Heart left ventricle (tissue), 13 donors: ENCODE measurements at regions not wholly inside any gene's neighbourhood (a gene's known extent, or its start where the extent isn't known, plus 50 kb on each side); places are given as distances from the start of the nearest gene placed in this dataset.

Experiments used
- POLR2A ChIP-seq, 2 donors: fragments of 450-650 bp; IDR thresholded peaks; one replicate each; pipeline ENCODE4 v1.6.1; 2017; ENCODE audit warnings: antibody characterized with exemption in 2 of 2, mild to moderate bottlenecking in 2 of 2, moderate library complexity in 2 of 2
- TF ChIP-seq, protein P1 (sequence below), 12 donors: fragments of 200-600 bp; sonication (generic) in 4 of 12; IDR thresholded peaks; one replicate each; pipeline versions ENCODE4 v1.5.0 to v1.8.0; 2018 to 2022; ENCODE audit warnings: antibody characterized with exemption in 12 of 12, mild to moderate bottlenecking in 5 of 12
- donor health status: ischemic (EF 13 %, LVEDD 7.1; RV severe dilation, severe dysfunction).
- donor health status: DM: no; HTN: yes; CAD: no.
- donor health status: DM: no; HTN: no; CAD: no.
- donor health status: ischemic (EF 25% LVEDD 6.9; RV normal size, moderate dysfunction).
- donor health status: ischemic (EF 25% LVEDD 5.7; RV mildly dilated, moderate dysfunction).
- donor health status: ischemic (EF 35%, LVEDD 5.7; RV mildly dilated, moderate dysfunction).
- donor health status: nonischemic (EF 11% LVEDD 7.7; RV severe dilation, severe dysfunction).
- donor health status: DM: yes; HTN: yes; CAD: no.
- donor health status: PGD.
- donor health status: ischemic (EF 29% LVEDD 5.4; RV normal size, mild dysfunction).
- donor health status: nonischemic (EF 23%, LVEDD 6.1; RV moderate dilation, normal function).

DNA sequence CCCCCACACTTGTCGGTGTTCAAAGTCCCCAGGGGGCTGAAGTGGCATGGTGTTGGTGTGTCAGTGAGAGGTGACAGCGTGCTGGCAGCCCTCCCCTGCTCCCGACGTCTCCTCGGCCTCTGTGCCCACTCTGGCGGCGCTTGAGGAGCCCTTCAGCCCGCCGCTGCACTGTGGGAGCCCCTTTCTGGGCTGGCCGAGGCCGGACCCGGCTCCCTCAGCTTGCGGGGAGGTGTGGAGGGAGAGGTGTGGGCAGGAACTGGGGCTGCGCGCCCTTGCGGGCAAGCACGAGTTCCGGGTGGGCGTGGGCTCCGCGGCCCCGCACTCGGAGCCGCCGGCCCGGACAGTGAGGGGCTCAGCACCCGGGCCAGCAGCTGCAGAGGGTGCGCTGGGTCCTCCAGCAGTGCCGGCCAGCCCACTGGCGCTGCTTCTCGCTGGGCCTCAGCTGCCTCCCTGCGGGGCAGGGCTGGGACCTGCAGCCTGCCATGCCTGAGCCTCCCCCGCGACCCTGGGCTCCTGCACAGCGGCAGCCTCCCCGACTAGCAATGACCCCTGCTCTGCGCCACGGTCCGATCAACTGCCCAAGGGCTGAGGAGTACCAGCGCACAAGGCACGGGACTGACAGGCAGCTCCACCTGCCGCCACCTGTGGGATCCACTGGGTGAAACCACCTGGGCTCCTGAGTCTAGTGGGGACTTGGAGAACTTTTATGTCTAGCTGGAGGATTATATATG is 224.1 kb upstream of the RIOK2 start:
- no peak for TF ChIP-seq POLR2A (IDR thresholded peaks at IDR 0.05)
- TF ChIP-seq, protein P1, sequence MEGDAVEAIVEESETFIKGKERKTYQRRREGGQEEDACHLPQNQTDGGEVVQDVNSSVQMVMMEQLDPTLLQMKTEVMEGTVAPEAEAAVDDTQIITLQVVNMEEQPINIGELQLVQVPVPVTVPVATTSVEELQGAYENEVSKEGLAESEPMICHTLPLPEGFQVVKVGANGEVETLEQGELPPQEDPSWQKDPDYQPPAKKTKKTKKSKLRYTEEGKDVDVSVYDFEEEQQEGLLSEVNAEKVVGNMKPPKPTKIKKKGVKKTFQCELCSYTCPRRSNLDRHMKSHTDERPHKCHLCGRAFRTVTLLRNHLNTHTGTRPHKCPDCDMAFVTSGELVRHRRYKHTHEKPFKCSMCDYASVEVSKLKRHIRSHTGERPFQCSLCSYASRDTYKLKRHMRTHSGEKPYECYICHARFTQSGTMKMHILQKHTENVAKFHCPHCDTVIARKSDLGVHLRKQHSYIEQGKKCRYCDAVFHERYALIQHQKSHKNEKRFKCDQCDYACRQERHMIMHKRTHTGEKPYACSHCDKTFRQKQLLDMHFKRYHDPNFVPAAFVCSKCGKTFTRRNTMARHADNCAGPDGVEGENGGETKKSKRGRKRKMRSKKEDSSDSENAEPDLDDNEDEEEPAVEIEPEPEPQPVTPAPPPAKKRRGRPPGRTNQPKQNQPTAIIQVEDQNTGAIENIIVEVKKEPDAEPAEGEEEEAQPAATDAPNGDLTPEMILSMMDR (IDR thresholded peaks at IDR 0.05): no peak
